ENCODE measurements at regions not wholly inside any gene's neighbourhood (a gene's known extent, or its start where the extent isn't known, plus 50 kb on each side); places are given as distances from the start of the nearest gene placed in this dataset.

GRCh38 chr12:105773471-105773870 is 365.3 kb downstream of the NUAK1 start:
- DNase-seq (ENCODE audit: extremely low read depth, low read depth): no peak
- H3K4me3 ChIP-seq (replicated peaks; ENCODE audit: low read depth, low read length): no peak overlapping the region
- TF ChIP-seq CTCF (IDR thresholded peaks at IDR 0.05; ENCODE audit: low read depth, low read length, missing control alignments): no peak

- TF ChIP-seq CTCF (IDR thresholded peaks at IDR 0.05; ENCODE audit: low read depth, low read length, missing control alignments): no peak
- H3K4me3 ChIP-seq (replicated peaks; ENCODE audit: low read depth, low read length): no peak overlapping the region
- DNase-seq (ENCODE audit: extremely low read depth, low read depth): no peak
Observed at GRCh38 chr12:105774037-105774436, 364.7 kb downstream of the NUAK1 start.

- TF ChIP-seq CTCF (IDR thresholded peaks at IDR 0.05; ENCODE audit: low read depth, low read length, missing control alignments): no peak
- H3K4me3 ChIP-seq (replicated peaks; ENCODE audit: low read depth, low read length): no peak overlapping the region
- no peak for DNase-seq (ENCODE audit: extremely low read depth, low read depth)
Observed at GRCh38 chr12:105775343-105775742, 363.4 kb downstream of the NUAK1 start.

GRCh38 chr12:105783983-105784947 is 354.5 kb downstream of the NUAK1 start:
- no peak for DNase-seq (ENCODE audit: extremely low read depth, low read depth)
- H3K4me3 ChIP-seq (replicated peaks; ENCODE audit: low read depth, low read length): no peak overlapping the region
- no peak for TF ChIP-seq CTCF (IDR thresholded peaks at IDR 0.05; ENCODE audit: low read depth, low read length, missing control alignments)

GRCh38 chr12:105793421-105793820 is 345.3 kb downstream of the NUAK1 start:
- H3K4me3 ChIP-seq (replicated peaks; ENCODE audit: low read depth, low read length): no peak overlapping the region
- TF ChIP-seq CTCF (IDR thresholded peaks at IDR 0.05; ENCODE audit: low read depth, low read length, missing control alignments): no peak
- DNase-seq (ENCODE audit: extremely low read depth, low read depth): no peak

- H3K4me3 ChIP-seq (replicated peaks; ENCODE audit: low read depth, low read length): no peak overlapping the region
- TF ChIP-seq CTCF (IDR thresholded peaks at IDR 0.05; ENCODE audit: low read depth, low read length, missing control alignments): no peak
- DNase-seq (ENCODE audit: extremely low read depth, low read depth): no peak
Observed at GRCh38 chr12:105798256-105798845, 340.4 kb downstream of the NUAK1 start.
